CD4-positive, alpha-beta T cell treated with Interleukin-1 beta for 1 hour (primary cell): ENCODE measurements at regions not wholly inside any gene's neighbourhood (a gene's known extent, or its start where the extent isn't known, plus 50 kb on each side); places are given as distances from the start of the nearest gene placed in this dataset.

Experiments
- DNase-seq, 2 donors: peaks; one replicate each; pipeline ENCODE4 v3.0.0-alpha.2; 2020 to 2022

- DNase-seq: no peak
Measured at GRCh38 chr2:180655393-180655792, 325.0 kb upstream of the UBE2E3 start.

- DNase-seq: no peak
Measured at GRCh38 chr2:180653481-180653880, 326.9 kb upstream of the UBE2E3 start.

GRCh38 chr2:180652794-180653193 is 327.6 kb upstream of the UBE2E3 start:
- DNase-seq: no peak

- no peak for DNase-seq
Measured at GRCh38 chr2:180651596-180651995, 328.8 kb upstream of the UBE2E3 start.

GRCh38 chr2:180647621-180648020 is 332.8 kb upstream of the UBE2E3 start:
- DNase-seq: no peak

- no peak for DNase-seq
Measured at GRCh38 chr2:180647221-180647620, 333.2 kb upstream of the UBE2E3 start.

GRCh38 chr2:180646756-180647155 is 333.6 kb upstream of the UBE2E3 start:
- DNase-seq: no peak

GRCh38 chr2:180644709-180645108 is 335.7 kb upstream of the UBE2E3 start:
- DNase-seq: no peak

GRCh38 chr2:180630756-180631155 is 349.6 kb upstream of the UBE2E3 start:
- DNase-seq: no peak

- no peak for DNase-seq
Measured at GRCh38 chr2:180625006-180625844, 355.2 kb upstream of the UBE2E3 start.

- no peak for DNase-seq
Measured at GRCh38 chr2:180621941-180622918, 358.2 kb upstream of the UBE2E3 start.

- no peak for DNase-seq
Measured at GRCh38 chr2:180621366-180621765, 359.0 kb upstream of the UBE2E3 start.

GRCh38 chr2:180618570-180618969 is 361.8 kb upstream of the UBE2E3 start:
- DNase-seq: no peak

- no peak for DNase-seq
Measured at GRCh38 chr2:180614776-180615175, 365.6 kb upstream of the UBE2E3 start.

GRCh38 chr2:180609626-180610340 is 370.6 kb upstream of the UBE2E3 start:
- no peak for DNase-seq

- DNase-seq: no peak
Measured at GRCh38 chr2:180607514-180608049, 372.8 kb upstream of the UBE2E3 start.

GRCh38 chr2:180604077-180604476 is 376.3 kb upstream of the UBE2E3 start:
- DNase-seq: peak in 1 of 2 donors; percentile 13

- DNase-seq: no peak
Measured at GRCh38 chr2:180601016-180601415, 379.4 kb upstream of the UBE2E3 start.

- no peak for DNase-seq
Measured at GRCh38 chr2:180599804-180600203, 380.6 kb upstream of the UBE2E3 start.

GRCh38 chr2:180597179-180597578 is 383.2 kb upstream of the UBE2E3 start:
- no peak for DNase-seq

- DNase-seq: no peak
Measured at GRCh38 chr2:180596453-180596852, 384.0 kb upstream of the UBE2E3 start.

GRCh38 chr2:180591947-180592346 is 388.5 kb upstream of the UBE2E3 start:
- DNase-seq: no peak
